HepG2 (cell line): ENCODE measurements at regions not wholly inside any gene's neighbourhood (a gene's known extent, or its start where the extent isn't known, plus 50 kb on each side); places are given as distances from the start of the nearest gene placed in this dataset.
"Not testable (repeated sequence)": the region's sequence is repeated elsewhere in the genome, so short reads cannot be mapped to it uniquely, and the experiment has no call there.

Source experiments
- ATAC-seq: fragments of 200-7000 bp; cut with Tn5 transposase; 3 replicates; pipeline ENCODE4 v1.9.1; 2020; ENCODE audit warnings: mild to moderate bottlenecking, moderate library complexity
- BruUV-seq: library from RNA; stranded (reverse); fragments of 400-500 nt; replicated peaks from 2 replicates; lab custom pipeline; 2021; lab: Mats Ljungman, UMichigan
- CTCF ChIA-PET: fragments of 300-600 bp; formaldehyde crosslinking; extraction: SDS; loops from one replicate; lab custom pipeline; 2021; ENCODE audit warnings: low total read pairs, inconsistent platforms, low intra/inter-chr PET ratio; lab: Yijun Ruan, JAX
- POLR2A ChIA-PET: fragments of 350-600 bp; sonication (Branson Sonifier 250); formaldehyde crosslinking; loops from one replicate; lab custom pipeline; 2020; ENCODE audit warnings: antibody characterized with exemption, inconsistent platforms; lab: Yijun Ruan, JAX
- DNase-seq: peaks from one replicate; pipeline ENCODE4 v3.0.0-alpha.2; 2015; ENCODE audit warnings: low spot score
- FAIRE-seq: peaks from 3 replicates; lab custom pipeline; 2011; peaks lifted over from hg19 to GRCh38; lab: Jason Lieb, UNC
- H2AFZ ChIP-seq: one replicate; pipeline ENCODE4 v1.6.1; 2011; ENCODE audit warnings: low read length, inconsistent platforms
- H3K27ac ChIP-seq: fragments of 300-600 bp; 3 replicates; pipeline ENCODE4 v1.8.0; 2011; ENCODE audit warnings: mixed run types, mild to moderate bottlenecking, mixed read lengths, low read length, inconsistent platforms; ENCODE audit not compliant: insufficient read depth; ENCODE audit errors: extremely low read length
- H3K27me3 ChIP-seq, 2 experiments: fragments of 200-600 bp in 1 of 2; 2 replicates in 1 of 2; 3 replicates in 1 of 2; pipeline versions ENCODE4 v1.6.0 to v1.8.0; 2011; ENCODE audit warnings: low read length in 2 of 2, mild to moderate bottlenecking in 2 of 2, moderate library complexity in 2 of 2, inconsistent platforms in 1 of 2; ENCODE audit not compliant: insufficient read depth in 2 of 2, control insufficient read depth in 1 of 2
- H3K36me3 ChIP-seq, 2 experiments: fragments of 200-600 bp in 1 of 2; replicated peaks in 1 of 2; 2 replicates in 1 of 2; 3 replicates in 1 of 2; pipeline versions ENCODE4 v1.5.1 to v1.8.0; 2011; ENCODE audit warnings: low read length in 2 of 2, inconsistent platforms in 1 of 2; ENCODE audit not compliant: insufficient read depth in 2 of 2, control insufficient read depth in 1 of 2
- H3K4me1 ChIP-seq: 2 replicates; pipeline ENCODE4 v1.5.1; 2012; ENCODE audit warnings: low read length, inconsistent platforms; ENCODE audit not compliant: insufficient read depth
- H3K4me2 ChIP-seq: 2 replicates; pipeline ENCODE4 v1.6.0; 2011; ENCODE audit warnings: low read depth, low read length, inconsistent platforms
- H3K4me3 ChIP-seq, 3 experiments: fragments of 200-600 bp in 1 of 3; sonication (generic), shearing (Covaris generic) in 1 of 3; replicated peaks in 1 of 3; 2 replicates each; pipeline ENCODE4 v1.5.1; 2011 to 2016; ENCODE audit warnings: low read length in 3 of 3, inconsistent platforms in 2 of 3, low read depth in 2 of 3, mild to moderate bottlenecking in 2 of 3, control low read depth in 1 of 3, mixed read lengths in 1 of 3; ENCODE audit not compliant: insufficient read depth in 1 of 3
- H3K79me2 ChIP-seq: one replicate; pipeline ENCODE4 v1.6.1; 2011; ENCODE audit warnings: low read length, inconsistent platforms; ENCODE audit not compliant: insufficient read depth
- H3K9ac ChIP-seq: 2 replicates; pipeline ENCODE4 v1.6.0; 2011; ENCODE audit warnings: mild to moderate bottlenecking, low read depth, low read length, inconsistent platforms; ENCODE audit not compliant: insufficient read depth
- H3K9me3 ChIP-seq: 2 replicates; pipeline ENCODE4 v1.5.1; 2012; ENCODE audit warnings: mild to moderate bottlenecking, low read length
- H4K20me1 ChIP-seq: 2 replicates; pipeline ENCODE4 v1.6.0; 2011; ENCODE audit warnings: inconsistent platforms, mild to moderate bottlenecking, low read length, moderate library complexity; ENCODE audit not compliant: insufficient read depth
- HDAC6 ChIP-seq: fragments of 200-600 bp; sonication (generic); IDR thresholded peaks from 2 replicates; pipeline ENCODE4 v1.7.0; 2017; ENCODE audit warnings: mild to moderate bottlenecking, antibody characterized with exemption, low read length, low read depth
- IRF9 ChIP-seq: sonication (generic); formaldehyde crosslinking; IDR thresholded peaks from 2 replicates; pipeline ENCODE4 v1.8.0; 2022; ENCODE audit warnings: missing genetic modification reagents, mild to moderate bottlenecking, borderline replicate concordance
- JDP2 ChIP-seq: sonication (generic); formaldehyde crosslinking; IDR thresholded peaks from 2 replicates; pipeline ENCODE4 v1.8.1; 2022; ENCODE audit warnings: missing genetic modification reagents, borderline replicate concordance
- KDM4B ChIP-seq: sonication (generic); formaldehyde crosslinking; IDR thresholded peaks from 2 replicates; pipeline ENCODE4 v1.4.0; 2020; ENCODE audit warnings: missing genetic modification reagents
- PATZ1 ChIP-seq: sonication (generic); formaldehyde crosslinking; IDR thresholded peaks from 2 replicates; pipeline ENCODE4 v1.4.0; 2020; ENCODE audit warnings: missing genetic modification reagents
- RORA ChIP-seq: sonication (generic); formaldehyde crosslinking; IDR thresholded peaks from 2 replicates; pipeline ENCODE4 v1.5.0; 2020; ENCODE audit warnings: mild to moderate bottlenecking, missing genetic modification reagents, moderate library complexity
- ZBTB42 ChIP-seq: sonication (generic); formaldehyde crosslinking; IDR thresholded peaks from 2 replicates; pipeline ENCODE4 v1.5.0; 2020; ENCODE audit warnings: mild to moderate bottlenecking, missing genetic modification reagents
- ZBTB43 ChIP-seq: sonication (generic); formaldehyde crosslinking; conservative IDR thresholded peaks from 2 replicates; pipeline ENCODE4 v1.4.0; 2020; ENCODE audit warnings: missing genetic modification reagents
- ZNF225 ChIP-seq: sonication (generic); formaldehyde crosslinking; IDR thresholded peaks from 2 replicates; pipeline ENCODE4 v1.4.0; 2020; ENCODE audit warnings: mild to moderate bottlenecking, missing genetic modification reagents
- ZNF430 ChIP-seq: sonication (generic); formaldehyde crosslinking; IDR thresholded peaks from 2 replicates; pipeline ENCODE4 v1.9.0; 2021; ENCODE audit warnings: mild to moderate bottlenecking, missing genetic modification reagents
- WGBS: methylation state at CpG from one replicate; pipeline ENCODE4 v1.1.6; 2017; ENCODE audit warnings: low lambda C conversion rate; 5-methylcytosine and 5-hydroxymethylcytosine counted together
- in situ Hi-C: cut with HindIII; loops from 2 replicates; pipeline ENCODE4 v1.10.0; 2017; ENCODE audit warnings: low pct_unique_long_range_greater_than_20kb; ENCODE audit not compliant: extremely low pct_ligation_motif_present
- intact Hi-C: fragments of 100-400 bp; cut with micrococcal nuclease; formaldehyde crosslinking; loops from one replicate; pipeline ENCODE4 v1.10.0; 2022; ENCODE audit not compliant: unreplicated experiment
- TF ChIP-seq, protein P1 (sequence below): sonication (generic); formaldehyde crosslinking; IDR thresholded peaks from 2 replicates; pipeline ENCODE4 v1.4.0; 2020; ENCODE audit warnings: mild to moderate bottlenecking, missing genetic modification reagents, borderline replicate concordance

DNA sequence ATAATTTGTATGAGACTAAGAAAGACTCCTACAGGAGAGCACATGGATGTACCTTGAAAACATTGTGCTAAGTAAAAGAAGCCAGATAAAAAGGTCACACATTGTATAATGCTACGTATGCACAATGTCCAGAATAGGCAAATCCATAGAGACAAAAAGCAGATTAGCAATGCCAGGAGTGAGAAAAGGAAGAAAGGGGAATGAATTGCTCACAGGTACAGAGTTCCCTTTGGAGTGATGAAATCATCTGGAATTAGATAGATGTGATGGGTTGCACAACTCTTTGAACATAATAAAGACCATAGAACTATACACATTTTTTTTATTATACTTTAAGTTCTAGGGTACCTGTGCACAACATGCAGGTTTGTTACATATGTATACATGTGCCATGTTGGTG lies 1218.9 kb upstream of the TMEM132C start (continued):
- TF ChIP-seq ZBTB43 (CRISPR knock-in tag) (no peak), RORA (CRISPR knock-in tag) (no peak), KDM4B (CRISPR knock-in tag) (no peak), ZNF225 (CRISPR knock-in tag) (no peak), HDAC6 (no peak), IRF9 (CRISPR knock-in tag) (no peak), ZNF430 (CRISPR knock-in tag) (no peak), ZBTB42 (CRISPR knock-in tag) (no peak), PATZ1 (CRISPR knock-in tag) (no peak), JDP2 (CRISPR knock-in tag) (no peak)
- TF ChIP-seq, protein P1, sequence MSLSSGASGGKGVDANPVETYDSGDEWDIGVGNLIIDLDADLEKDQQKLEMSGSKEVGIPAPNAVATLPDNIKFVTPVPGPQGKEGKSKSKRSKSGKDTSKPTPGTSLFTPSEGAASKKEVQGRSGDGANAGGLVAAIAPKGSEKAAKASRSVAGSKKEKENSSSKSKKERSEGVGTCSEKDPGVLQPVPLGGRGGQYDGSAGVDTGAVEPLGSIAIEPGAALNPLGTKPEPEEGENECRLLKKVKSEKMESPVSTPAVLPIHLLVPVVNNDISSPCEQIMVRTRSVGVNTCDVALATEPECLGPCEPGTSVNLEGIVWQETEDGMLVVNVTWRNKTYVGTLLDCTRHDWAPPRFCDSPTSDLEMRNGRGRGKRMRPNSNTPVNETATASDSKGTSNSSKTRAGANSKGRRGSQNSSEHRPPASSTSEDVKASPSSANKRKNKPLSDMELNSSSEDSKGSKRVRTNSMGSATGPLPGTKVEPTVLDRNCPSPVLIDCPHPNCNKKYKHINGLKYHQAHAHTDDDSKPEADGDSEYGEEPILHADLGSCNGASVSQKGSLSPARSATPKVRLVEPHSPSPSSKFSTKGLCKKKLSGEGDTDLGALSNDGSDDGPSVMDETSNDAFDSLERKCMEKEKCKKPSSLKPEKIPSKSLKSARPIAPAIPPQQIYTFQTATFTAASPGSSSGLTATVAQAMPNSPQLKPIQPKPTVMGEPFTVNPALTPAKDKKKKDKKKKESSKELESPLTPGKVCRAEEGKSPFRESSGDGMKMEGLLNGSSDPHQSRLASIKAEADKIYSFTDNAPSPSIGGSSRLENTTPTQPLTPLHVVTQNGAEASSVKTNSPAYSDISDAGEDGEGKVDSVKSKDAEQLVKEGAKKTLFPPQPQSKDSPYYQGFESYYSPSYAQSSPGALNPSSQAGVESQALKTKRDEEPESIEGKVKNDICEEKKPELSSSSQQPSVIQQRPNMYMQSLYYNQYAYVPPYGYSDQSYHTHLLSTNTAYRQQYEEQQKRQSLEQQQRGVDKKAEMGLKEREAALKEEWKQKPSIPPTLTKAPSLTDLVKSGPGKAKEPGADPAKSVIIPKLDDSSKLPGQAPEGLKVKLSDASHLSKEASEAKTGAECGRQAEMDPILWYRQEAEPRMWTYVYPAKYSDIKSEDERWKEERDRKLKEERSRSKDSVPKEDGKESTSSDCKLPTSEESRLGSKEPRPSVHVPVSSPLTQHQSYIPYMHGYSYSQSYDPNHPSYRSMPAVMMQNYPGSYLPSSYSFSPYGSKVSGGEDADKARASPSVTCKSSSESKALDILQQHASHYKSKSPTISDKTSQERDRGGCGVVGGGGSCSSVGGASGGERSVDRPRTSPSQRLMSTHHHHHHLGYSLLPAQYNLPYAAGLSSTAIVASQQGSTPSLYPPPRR (CRISPR knock-in tag): no peak

- H4K20me1 ChIP-seq, H3K27me3 ChIP-seq, intact Hi-C loops, H3K36me3 ChIP-seq, FAIRE-seq, CTCF ChIA-PET, H3K79me2 ChIP-seq, BruUV-seq, in situ Hi-C loops, H3K4me2 ChIP-seq, DNase-seq, H3K9ac ChIP-seq, H3K4me3 ChIP-seq, POLR2A ChIA-PET, H3K4me1 ChIP-seq, H3K27ac ChIP-seq, H2AFZ ChIP-seq, ATAC-seq: not testable (repeated sequence)
- 28% methylated on average over 6 of the region's 6 CpGs for WGBS
- H3K9me3 ChIP-seq: peaks cover 16% of the 10 kb centered on the region
Measured at GRCh38 chr12:127048525-127048924, 1218.4 kb upstream of the TMEM132C start.
